ENCODE measurements at regions not wholly inside any gene's neighbourhood (a gene's known extent, or its start where the extent isn't known, plus 50 kb on each side); places are given as distances from the start of the nearest gene placed in this dataset.
"Not testable (repeated sequence)": the region's sequence is repeated elsewhere in the genome, so short reads cannot be mapped to it uniquely, and the experiment has no call there.

DNA sequence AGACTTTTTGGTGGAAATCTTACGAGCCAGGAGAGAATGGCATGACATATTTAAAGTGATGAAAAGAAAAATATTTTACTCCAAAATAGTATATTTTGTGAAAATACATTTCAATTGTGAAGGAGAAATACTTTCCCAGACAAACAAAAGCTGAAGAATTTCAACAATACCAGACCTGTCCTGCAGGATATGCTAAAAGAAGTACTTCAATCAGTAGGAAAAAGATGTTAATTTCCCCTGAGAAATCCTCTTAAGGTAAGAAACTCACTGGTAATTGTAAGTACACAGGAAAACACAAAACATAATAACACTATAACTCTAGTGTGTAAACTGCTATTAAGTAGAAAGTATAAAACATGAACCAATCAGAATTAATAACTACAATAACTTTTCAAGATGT, 341.8 kb upstream of the GJE1 start:
- no peak for FAIRE-seq
- DNase-seq (ENCODE audit: insufficient read length, low spot score): no peak

DNA sequence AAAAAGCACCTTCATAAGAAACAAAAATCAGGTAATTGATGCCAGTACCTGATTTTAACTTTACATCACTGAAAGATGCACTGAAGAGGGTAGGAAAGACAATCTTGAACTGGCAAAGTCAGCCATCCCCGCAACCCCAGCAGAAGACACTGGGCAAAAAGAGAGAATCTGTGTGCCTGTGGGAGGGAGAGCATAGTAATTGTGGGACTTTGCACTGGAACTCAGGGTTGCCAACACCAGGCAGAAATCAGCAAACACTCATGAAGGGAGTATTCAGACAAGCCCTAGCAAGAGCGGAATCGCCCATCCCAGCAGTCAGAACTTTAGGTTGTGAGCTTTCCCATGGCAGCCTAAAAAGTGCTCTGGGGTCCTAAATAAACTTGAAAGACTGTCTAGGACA, 344.6 kb upstream of the GJE1 start:
- DNase-seq (ENCODE audit: insufficient read length, low spot score) (no peak), FAIRE-seq (no peak)

DNA sequence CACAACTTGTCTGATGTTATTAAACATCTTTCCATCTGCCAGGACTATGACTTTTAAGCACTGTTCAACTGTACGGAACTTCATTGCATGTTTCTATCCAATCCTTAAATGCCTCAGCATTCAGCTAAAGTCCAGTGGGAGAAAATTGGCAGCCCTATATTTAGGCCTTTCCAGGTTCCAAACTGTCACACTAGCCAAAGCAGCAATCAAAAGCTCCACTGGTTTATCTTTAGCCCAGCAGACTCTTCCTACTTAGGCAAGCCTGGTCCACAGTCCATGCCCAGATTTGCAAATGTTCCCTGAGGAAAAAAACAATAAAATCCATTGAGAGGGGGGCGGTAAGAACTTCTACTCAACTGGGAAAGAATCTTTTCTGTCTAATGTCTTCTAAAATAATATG, 349.1 kb upstream of the GJE1 start:
- no peak for FAIRE-seq
- DNase-seq (ENCODE audit: insufficient read length, low spot score): no peak

DNA sequence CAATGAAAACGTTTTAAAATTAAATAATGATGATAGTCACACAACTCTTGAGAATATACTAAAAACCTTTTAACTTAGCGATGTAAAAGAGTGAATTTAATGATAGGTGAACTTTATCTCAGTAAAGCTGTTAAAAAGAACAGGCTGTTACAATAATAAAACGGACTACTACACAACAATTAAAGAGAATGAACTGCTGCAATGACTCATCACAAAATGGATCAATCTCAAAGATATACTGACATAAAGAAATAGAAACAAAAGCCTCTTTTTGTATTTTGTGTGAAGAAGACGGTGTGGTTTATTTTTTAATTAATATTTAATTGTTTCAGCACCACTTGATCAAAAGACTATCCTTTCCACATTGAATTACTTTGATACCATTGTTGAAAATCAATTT, 352.4 kb upstream of the GJE1 start:
- FAIRE-seq (no peak), DNase-seq (ENCODE audit: insufficient read length, low spot score) (no peak)

DNA sequence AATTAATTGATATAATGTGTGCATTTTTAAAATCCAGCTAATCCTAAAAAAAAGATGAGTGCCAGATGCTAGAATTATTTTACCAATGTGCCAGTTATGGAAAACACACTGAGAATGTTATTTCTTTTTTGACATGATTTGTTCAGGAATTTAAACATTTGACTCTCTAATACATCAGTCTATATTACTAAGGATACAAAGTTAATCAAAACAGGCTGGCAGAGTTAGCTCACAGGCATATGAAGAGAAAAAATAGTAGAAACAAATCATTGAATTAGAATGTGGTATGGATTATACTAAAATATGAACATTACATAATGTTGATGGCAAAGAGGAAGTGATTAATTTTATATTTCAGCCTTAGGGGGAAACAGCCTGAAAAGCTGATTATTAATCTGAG, 368.3 kb upstream of the GJE1 start:
- FAIRE-seq (no peak), DNase-seq (ENCODE audit: insufficient read length, low spot score) (no peak)

DNA sequence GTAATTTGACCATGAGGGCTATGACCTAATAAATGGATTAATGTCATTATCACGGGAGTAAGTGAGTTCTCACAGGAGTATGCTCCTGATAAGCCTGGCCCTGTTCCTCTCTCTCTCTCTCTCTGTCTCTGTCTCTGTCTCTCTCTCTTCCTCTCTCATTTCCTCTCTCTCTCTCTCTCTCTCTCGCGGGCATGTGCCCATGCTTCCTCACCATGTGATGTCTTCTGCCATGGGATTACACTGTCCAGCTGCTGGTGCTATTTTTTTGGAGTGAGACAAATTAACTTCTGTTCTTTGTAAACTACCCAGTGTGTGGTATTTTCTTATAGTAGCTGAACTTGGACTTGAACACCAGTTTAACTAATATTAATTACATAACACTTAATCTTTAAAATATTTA, 374.3 kb upstream of the GJE1 start:
- no peak for FAIRE-seq
- DNase-seq (ENCODE audit: insufficient read length, low spot score): no peak

DNA sequence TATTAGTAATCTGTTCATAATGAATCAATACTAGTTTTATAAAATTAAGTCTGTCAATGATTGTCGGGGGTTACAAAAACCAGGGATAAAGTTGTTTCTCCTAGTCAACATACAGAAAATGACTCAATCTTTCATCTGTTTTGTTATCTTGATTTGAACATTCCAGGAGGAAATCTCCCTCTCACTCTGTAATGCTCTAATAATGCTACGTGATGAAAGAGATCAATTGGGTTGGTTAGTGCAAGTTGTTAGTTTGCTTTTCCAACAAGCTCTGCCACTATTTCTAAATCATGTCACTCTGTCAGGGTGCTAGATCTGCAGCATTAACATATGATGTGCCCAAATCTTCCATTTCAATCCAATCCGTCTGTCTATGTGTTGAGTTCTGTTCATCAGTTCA, 379.5 kb upstream of the GJE1 start:
- FAIRE-seq (peak; percentile 14), DNase-seq (ENCODE audit: insufficient read length, low spot score) (no peak)

DNA sequence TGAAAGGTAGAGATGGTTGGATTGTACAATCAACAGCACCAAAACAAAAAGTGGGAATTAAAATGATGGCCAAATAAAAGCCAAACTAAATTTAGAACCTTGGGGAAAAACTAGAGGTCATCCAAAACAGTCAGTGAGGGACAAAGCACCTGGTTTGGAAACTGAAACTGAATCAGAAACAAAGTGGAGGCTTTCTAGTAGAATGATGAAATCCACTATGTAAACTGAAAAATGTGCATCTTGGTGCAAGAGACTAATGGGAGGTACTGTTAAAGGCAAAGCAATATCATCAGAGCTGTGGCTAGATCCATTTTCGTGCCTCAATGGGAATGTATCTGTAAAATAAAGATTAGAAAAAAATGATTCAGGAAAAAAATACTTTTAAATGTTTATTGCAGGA, 380.0 kb upstream of the GJE1 start:
- FAIRE-seq (peak; percentile 52), DNase-seq (ENCODE audit: insufficient read length, low spot score) (peak; percentile 0)

DNA sequence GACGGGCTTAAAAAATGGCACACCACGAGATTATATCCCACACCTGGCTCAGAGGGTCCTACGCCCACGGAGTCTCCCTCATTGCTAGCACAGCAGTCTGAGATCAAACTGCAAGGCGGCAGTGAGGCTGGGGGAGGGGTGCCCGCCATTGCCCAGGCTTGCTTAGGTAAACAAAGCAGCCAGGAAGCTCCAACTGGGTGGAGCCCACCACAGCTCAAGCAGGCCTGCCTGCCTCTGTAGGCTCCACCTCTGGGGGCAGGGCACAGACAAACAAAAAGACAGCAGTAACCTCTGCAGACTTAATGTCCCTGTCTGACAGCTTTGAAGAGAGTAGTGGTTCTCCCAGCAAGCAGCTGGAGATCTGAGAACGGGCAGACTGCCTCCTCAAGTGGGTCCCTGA, 386.4 kb upstream of the GJE1 start:
- DNase-seq (ENCODE audit: insufficient read length, low spot score); FAIRE-seq: not testable (repeated sequence)

DNA sequence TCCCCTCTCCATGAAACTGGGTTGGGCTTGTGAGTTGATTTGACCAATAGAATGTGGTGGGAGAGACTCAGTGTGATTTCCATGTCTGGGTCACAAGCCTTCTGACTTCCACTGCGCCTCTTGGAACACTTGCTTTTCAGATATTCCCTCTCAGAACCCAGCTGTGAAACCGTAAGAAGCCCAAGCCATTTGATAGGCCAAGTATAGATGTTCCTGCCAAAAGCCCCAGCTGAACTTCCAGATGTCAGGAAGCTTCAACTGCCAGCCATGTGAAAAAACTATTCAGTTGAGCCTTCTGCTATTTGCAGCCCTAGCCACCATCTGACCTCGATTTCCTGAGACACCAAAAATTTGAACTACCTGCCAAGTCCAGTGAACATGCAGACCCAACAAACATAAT, 387.8 kb upstream of the GJE1 start:
- DNase-seq (ENCODE audit: insufficient read length, low spot score) (no peak), FAIRE-seq (no peak)

DNA sequence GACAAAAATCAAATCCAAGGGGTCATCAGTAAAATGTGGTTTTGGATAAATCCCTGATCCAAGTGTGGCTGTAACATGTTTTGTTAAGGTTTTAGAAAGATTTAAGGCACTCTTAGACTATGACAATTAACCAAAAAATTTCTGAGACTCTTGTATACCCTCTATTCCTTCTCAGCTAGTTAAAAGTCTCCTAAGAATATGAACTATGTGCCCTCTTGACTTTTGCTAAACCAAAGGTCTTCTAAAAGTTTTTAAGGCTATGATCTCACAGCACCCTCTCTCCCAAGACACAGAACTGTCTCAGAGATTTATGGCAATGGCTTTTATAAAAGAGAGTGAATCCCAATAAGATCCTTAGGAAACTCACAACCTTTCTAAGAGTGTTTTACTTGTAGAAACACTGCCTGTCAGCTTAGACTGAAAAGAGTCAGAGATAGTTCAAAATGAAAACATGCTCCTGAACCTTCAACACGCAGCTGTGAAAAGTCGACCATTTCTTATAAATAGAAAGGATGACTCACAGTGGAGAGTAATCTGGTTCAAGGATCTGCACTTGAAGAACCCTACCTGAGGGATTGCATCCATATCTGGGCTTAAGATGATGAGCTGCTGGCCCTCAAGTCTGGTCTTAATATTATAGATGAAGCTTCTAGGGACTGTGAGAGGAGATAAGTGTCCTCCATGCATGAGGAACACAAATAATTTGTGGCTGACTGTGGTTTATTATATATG, 388.4 kb upstream of the GJE1 start:
- FAIRE-seq (no peak), DNase-seq (ENCODE audit: insufficient read length, low spot score) (no peak)

DNA sequence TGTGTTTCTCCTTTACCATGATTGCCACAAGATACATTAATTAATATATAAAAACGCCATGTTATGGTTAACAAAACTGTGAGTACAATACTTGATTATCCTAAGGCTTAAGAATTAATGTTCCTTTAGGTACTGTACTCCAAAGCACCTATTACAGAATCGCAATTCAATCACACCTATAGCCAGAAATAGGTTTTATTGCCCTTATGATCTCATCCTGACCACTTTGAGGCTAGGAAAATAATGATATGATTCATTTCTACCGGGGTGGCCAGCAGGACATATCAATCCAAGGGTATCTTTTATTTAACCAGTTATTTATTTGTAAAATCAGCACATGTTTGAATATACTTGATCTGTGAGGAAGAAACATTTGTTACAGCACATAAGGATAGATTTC, 396.6 kb upstream of the GJE1 start:
- DNase-seq (ENCODE audit: insufficient read length, low spot score): no peak
- no peak for FAIRE-seq

DNA sequence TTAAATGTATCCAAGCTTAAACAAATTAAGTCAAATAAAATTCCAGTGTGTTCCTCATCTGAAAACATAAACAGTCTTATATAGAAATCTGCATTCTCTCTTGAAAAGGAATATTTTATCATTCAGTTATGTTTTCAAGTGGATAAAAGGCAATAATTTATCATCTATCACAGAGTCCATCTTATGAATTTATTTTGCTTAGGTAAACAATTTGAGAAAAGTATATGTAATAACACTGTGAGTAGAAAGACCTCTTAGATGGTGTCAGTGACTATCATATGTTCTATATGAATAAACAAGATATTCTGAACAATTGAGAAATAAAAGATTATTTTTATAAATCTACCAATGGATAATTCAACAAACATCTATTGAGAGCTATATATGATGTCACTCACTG, 397.6 kb upstream of the GJE1 start:
- DNase-seq (ENCODE audit: insufficient read length, low spot score): no peak
- no peak for FAIRE-seq

DNA sequence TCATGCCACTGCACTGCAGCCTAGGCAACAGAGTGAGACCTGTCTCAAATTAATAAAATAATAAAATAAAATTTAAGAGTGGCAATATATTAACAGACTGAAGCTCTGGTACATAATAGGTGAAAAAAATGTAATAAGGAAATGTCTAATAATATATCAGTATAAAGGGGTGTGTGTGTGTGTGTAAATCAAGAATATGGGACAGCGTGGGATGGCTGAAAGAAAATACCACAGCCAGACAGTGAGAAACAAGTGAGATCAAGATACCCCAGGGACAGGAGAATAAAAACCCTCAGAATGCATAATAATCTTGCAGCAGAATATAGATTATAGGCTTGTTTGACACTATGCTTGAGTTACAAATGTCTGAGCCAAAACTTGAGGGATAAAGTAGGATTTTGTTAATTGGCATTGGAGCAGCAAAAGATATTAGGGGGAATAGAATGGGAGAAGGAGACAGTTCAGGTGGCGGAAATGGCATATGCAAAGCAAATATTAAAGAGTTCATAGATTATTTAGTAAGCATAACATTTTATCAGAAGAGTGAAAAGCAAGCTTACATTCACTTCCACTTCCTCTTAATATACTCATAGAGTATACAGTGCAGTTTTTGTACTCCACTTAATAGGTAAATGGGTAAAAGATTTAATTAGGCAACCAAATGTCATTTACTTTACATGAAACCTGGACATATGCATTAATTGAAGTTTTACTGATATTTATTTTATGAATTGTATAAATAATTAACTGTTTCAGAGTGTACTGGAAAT, 398.5 kb upstream of the GJE1 start:
- no peak for DNase-seq (ENCODE audit: insufficient read length, low spot score)
- no peak for FAIRE-seq

DNA sequence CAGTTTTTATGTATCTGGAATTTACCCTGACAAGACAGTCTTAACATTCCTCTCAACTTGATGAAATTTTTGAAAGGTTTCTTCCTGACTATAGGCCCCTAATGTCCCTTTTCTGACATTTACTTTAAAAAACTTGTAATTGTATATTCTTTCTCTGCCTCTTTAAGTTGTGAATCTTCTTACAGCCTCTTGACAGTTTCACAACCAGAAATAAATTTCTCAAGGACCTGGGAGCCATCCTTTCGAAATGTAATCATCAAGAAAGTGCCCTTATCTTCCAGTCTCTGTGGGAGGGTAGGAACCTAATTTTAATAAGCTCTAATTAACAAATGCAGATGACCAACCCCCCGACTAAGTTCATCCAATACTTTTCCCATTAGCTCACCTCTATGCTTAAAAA, 403.6 kb upstream of the GJE1 start:
- no peak for FAIRE-seq

DNA sequence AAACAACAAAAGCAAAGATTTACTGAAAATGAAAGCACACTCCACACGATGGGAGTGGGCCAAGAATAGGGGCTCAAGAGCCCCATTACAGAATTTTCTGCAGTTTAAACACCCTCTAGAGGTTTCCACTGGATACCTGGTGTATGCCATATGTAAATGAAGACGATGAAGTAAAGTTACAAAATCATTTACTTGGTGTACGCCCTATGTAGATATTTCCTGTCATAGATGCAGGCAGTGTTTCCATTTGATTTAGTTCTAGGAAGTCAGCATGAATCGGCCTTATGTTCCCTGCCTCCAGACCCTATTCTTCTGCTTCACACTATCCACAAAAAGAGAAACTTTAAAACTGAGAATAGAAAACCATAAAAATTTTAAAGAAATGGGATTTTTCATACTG, 404.4 kb upstream of the GJE1 start:
- no peak for FAIRE-seq
- no peak for DNase-seq (ENCODE audit: insufficient read length, low spot score)

More for the DNA sequence above, 403.6 kb upstream of the GJE1 start:
- DNase-seq (ENCODE audit: insufficient read length, low spot score): no peak

DNA sequence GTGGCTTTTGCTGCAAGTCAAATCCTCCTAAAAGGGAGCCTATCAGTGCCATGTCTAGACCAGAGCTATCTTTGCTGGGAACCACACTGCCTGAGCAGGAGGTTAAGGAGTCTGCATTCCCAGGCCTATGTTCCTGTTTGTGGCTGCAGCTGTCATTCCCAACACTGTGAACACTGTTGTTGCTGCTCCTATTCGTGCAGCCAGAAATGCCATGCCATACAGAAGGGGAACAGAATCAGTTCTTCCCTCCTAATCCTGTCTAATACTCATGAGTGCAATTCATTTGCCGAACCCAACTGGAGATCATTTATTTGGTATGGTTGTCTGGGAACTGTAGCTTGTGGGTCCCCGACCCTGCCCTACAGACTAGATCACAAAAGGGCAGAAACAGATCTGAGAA, 406.5 kb upstream of the GJE1 start:
- no peak for FAIRE-seq
- DNase-seq (ENCODE audit: insufficient read length, low spot score): no peak

DNA sequence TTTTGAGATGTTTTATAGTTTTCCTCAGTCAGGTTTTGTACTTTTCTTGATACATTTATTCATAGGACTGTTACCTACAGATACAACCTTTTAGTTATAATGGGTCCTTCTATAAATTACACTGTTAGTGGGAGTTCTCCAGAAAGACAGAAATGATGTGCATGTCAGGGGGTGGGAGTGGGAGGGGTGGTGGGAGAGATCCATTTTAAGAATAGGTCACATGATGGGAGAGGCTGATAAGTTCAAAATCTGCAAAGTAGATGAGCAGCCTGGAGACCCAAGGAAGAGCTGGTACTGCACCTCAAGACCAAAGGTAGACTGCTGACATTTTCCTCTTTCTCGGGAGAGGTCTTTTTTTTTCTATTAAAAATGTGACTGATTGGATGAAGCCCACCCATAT, 408.0 kb upstream of the GJE1 start:
- DNase-seq (ENCODE audit: insufficient read length, low spot score): no peak
- no peak for FAIRE-seq

DNA sequence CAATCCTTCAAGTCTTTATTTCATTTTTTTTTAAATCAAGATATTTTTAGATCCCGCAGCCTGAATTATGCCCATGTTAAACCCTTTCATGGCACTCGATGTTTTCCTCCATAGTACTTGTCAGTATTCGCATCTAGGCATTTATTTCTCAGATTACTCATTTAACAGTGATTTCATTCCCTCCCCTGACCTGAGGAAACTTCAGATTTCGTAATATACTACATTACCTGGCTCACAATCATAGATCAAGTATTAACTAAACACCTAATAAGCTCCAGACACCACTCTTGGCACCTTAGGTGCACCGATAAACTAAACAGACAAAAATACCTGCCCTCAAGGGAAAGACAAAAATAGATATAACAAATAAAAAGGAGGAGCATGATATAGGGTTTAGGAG, 413.2 kb upstream of the GJE1 start:
- FAIRE-seq (no peak), DNase-seq (ENCODE audit: insufficient read length, low spot score) (no peak)

DNA sequence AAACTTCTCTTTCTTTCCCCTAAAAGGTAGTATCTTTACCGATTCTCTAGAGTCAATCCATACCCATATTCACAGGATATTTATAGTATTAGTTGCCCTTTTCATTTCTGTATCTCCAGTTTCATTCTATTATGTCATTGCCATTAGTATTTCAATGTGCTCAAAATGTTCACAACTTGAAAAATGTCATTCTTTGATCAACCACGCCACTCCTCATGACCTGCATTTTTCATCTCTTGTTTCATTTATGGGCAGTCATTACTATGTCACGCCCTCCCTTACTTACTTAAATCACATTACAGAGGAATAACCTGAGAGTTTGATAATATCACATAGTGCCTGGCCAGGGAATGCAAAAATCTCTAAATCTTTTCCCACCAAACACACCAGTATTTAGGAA, 427.3 kb upstream of the GJE1 start:
- no peak for FAIRE-seq
- no peak for DNase-seq (ENCODE audit: insufficient read length, low spot score)

DNA sequence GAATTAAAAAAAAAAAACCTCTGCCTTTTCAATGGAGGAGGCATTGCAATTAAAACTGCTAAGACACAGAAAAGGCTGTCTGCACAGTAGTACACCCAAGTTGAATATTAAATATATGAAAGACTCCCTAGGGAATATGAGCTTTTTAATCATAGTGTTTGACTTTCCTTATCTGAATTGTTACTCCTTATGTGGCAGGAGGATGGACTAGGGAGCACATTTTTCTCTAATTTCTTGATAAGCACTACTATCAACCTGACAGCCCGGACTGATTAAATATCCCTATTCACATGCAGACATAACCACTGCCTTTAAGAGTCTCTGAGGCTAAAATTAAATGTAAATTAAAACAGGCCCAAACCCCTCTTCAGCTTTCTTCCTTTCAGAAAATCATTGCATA, 428.6 kb upstream of the GJE1 start:
- no peak for FAIRE-seq
- no peak for DNase-seq (ENCODE audit: insufficient read length, low spot score)

DNA sequence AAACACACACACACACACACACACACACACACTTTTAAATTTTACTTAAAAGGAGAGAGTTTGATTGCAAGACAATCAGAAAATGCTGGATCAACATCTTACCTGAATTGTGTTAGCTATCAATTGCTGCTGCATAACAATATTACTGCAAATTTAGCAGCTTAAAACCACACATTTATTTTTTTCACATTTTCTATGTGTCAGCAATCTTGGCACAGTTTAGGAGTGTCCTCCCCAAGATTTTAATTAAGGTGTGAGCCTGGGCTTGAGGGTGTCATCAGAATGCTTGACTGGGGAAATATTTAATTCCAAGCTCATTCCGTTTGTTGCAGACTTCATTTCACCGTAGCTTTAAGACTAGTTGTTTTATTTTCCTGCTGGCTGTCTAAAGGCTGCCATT, 431.0 kb upstream of the GJE1 start:
- no peak for FAIRE-seq
- DNase-seq (ENCODE audit: insufficient read length, low spot score): no peak

DNA sequence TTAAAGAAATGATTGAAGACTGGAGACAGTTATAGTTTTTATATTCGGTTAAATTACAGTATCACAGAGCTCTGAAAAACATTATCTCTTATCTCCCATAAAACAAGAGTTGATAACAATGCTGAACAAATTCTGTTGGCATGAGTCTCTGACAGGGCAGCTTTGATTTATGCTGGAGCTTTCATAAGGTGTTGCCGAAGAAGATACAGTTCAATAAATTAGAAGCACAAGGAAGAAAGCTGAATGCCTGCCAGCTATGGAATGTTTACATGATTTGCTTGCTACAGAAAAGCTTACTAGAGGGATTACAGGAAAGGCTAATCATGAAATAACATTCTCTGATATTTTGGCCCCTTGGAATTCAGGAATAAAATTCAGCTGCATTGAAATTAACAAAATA, 431.9 kb upstream of the GJE1 start:
- FAIRE-seq (no peak), DNase-seq (ENCODE audit: insufficient read length, low spot score) (no peak)
